IMR-90 (cell line): ENCODE measurements at regions not wholly inside any gene's neighbourhood (a gene's known extent, or its start where the extent isn't known, plus 50 kb on each side); places are given as distances from the start of the nearest gene placed in this dataset.

Experiments used
- ATAC-seq: fragments of 200-7000 bp; cut with Tn5 transposase; 2 replicates; pipeline ENCODE4 v1.9.1; 2020; ENCODE audit warnings: low read depth, mild to moderate bottlenecking, moderate library complexity
- BruUV-seq: library from RNA; stranded (reverse); fragments of 400-500 nt; replicated peaks from 2 replicates; lab custom pipeline; 2021; lab: Mats Ljungman, UMichigan
- CTCF ChIA-PET: fragments of 300-600 bp; formaldehyde crosslinking; extraction: SDS; loops from one replicate; lab custom pipeline; 2021; ENCODE audit warnings: antibody characterized with exemption; lab: Yijun Ruan, JAX
- POLR2A ChIA-PET: fragments of 300-600 bp; sonication (Branson Sonifier 250); formaldehyde crosslinking; loops from one replicate; lab custom pipeline; 2022; ENCODE audit warnings: antibody characterized with exemption; ENCODE audit not compliant: unreplicated experiment; lab: Charles Lee
- DNase-seq: peaks from one replicate; pipeline ENCODE4 v3.0.0; 2013
- H2AFZ ChIP-seq: replicated peaks from 2 replicates; pipeline ENCODE3; 2013; ENCODE audit warnings: low read length, mild to moderate bottlenecking; ENCODE audit not compliant: poor library complexity
- H2AK5ac ChIP-seq: 2 replicates; pipeline ENCODE4 v1.6.1; 2013; ENCODE audit warnings: low read depth, low read length, inconsistent platforms
- H2AK9ac ChIP-seq: replicated peaks from 2 replicates; pipeline ENCODE3; 2013; ENCODE audit warnings: mild to moderate bottlenecking, low read depth, low read length, moderate library complexity; ENCODE audit not compliant: poor library complexity
- H2BK120ac ChIP-seq: 2 replicates; pipeline ENCODE4 v1.6.1; 2013; ENCODE audit warnings: low read depth, low read length, inconsistent platforms
- H2BK15ac ChIP-seq: 3 replicates; pipeline ENCODE4 v1.6.1; 2013; ENCODE audit warnings: low read depth, low read length, inconsistent platforms
- H2BK20ac ChIP-seq: 2 replicates; pipeline ENCODE4 v1.6.1; 2013; ENCODE audit warnings: low read depth, mild to moderate bottlenecking, inconsistent platforms, low read length, moderate library complexity
- H2BK5ac ChIP-seq: 2 replicates; pipeline ENCODE4 v1.6.1; 2013; ENCODE audit warnings: mild to moderate bottlenecking, low read depth, low read length, inconsistent platforms; ENCODE audit not compliant: poor library complexity, severe bottlenecking
- H3K14ac ChIP-seq: replicated peaks from 2 replicates; pipeline ENCODE4 v1.6.1; 2013; ENCODE audit warnings: low read depth, low read length, inconsistent platforms
- H3K18ac ChIP-seq: 2 replicates; pipeline ENCODE4 v1.6.1; 2013; ENCODE audit warnings: low read depth, low read length, control low read depth
- H3K23ac ChIP-seq: 2 replicates; pipeline ENCODE4 v1.6.1; 2013; ENCODE audit warnings: low read depth, low read length, inconsistent platforms
- H3K27ac ChIP-seq: 2 replicates; pipeline ENCODE4 v1.5.1; 2013; ENCODE audit warnings: mild to moderate bottlenecking, control low read depth, low read length; ENCODE audit not compliant: insufficient read depth
- H3K27me3 ChIP-seq: 2 replicates; pipeline ENCODE4 v1.6.1; 2013; ENCODE audit warnings: low read length; ENCODE audit not compliant: control insufficient read depth, insufficient read depth
- H3K36me3 ChIP-seq: 2 replicates; pipeline ENCODE4 v1.6.1; 2013; ENCODE audit warnings: low read length, mixed read lengths; ENCODE audit not compliant: control insufficient read depth, insufficient read depth
- H3K4ac ChIP-seq: 2 replicates; pipeline ENCODE4 v1.6.1; 2013; ENCODE audit warnings: low read depth, low read length, inconsistent platforms
- H3K4me1 ChIP-seq: 2 replicates; pipeline ENCODE4 v1.6.1; 2013; ENCODE audit warnings: low read length, mixed read lengths; ENCODE audit not compliant: control insufficient read depth, insufficient read depth
- H3K4me2 ChIP-seq: 2 replicates; pipeline ENCODE4 v1.6.1; 2013; ENCODE audit warnings: low read depth, mild to moderate bottlenecking, control low read depth, low read length, moderate library complexity
- H3K4me3 ChIP-seq: 2 replicates; pipeline ENCODE4 v1.5.1; 2013; ENCODE audit warnings: low read depth, mild to moderate bottlenecking, control low read depth, low read length, moderate library complexity; ENCODE audit not compliant: insufficient read depth
- H3K56ac ChIP-seq: 2 replicates; pipeline ENCODE4 v1.6.1; 2013; ENCODE audit warnings: low read length, inconsistent platforms; ENCODE audit not compliant: insufficient read depth; ENCODE audit errors: extremely low read depth
- H3K79me1 ChIP-seq, 2 experiments: 2 replicates each; pipeline ENCODE4 v1.6.1; 2013; ENCODE audit warnings: low read length in 2 of 2, inconsistent platforms in 1 of 2, low read depth in 1 of 2
- H3K9ac ChIP-seq: 2 replicates; pipeline ENCODE4 v1.6.1; 2013; ENCODE audit warnings: low read depth, low read length, control low read depth
- H3K9me1 ChIP-seq: 2 replicates; pipeline ENCODE4 v1.6.1; 2013; ENCODE audit warnings: low read length, inconsistent platforms; ENCODE audit not compliant: insufficient read depth
- H3K9me3 ChIP-seq: 2 replicates; pipeline ENCODE4 v1.6.1; 2013; ENCODE audit warnings: low read length; ENCODE audit not compliant: control insufficient read depth, insufficient read depth
- H4K20me1 ChIP-seq: 2 replicates; pipeline ENCODE4 v1.6.1; 2013; ENCODE audit warnings: low read length, inconsistent platforms; ENCODE audit not compliant: insufficient read depth
- H4K5ac ChIP-seq: 2 replicates; pipeline ENCODE4 v1.6.1; 2013; ENCODE audit warnings: mild to moderate bottlenecking, low read depth, low read length, control low read depth
- H4K8ac ChIP-seq, 2 experiments: 2 replicates each; pipeline ENCODE4 v1.6.1; 2013; ENCODE audit warnings: low read depth in 2 of 2, low read length in 2 of 2, control low read depth in 1 of 2, inconsistent platforms in 1 of 2
- H4K91ac ChIP-seq: 2 replicates; pipeline ENCODE4 v1.6.1; 2013; ENCODE audit warnings: low read depth, low read length, inconsistent platforms; ENCODE audit not compliant: insufficient read depth
- BHLHE40 ChIP-seq: fragments of 150-350 bp; IDR thresholded peaks from 2 replicates; pipeline ENCODE4 v1.6.1; 2016; ENCODE audit warnings: mild to moderate bottlenecking, low read depth, low read length
- CEBPB ChIP-seq: IDR thresholded peaks from 2 replicates; pipeline ENCODE4 v1.6.1; 2012; ENCODE audit warnings: low read depth, low read length, improper control_type of control experiment
- CTCF ChIP-seq: conservative IDR thresholded peaks from 2 replicates; pipeline ENCODE4 v1.5.1; 2012; ENCODE audit warnings: mild to moderate bottlenecking, low read depth, low read length, improper control_type of control experiment
- ELK1 ChIP-seq: fragments of 150-350 bp; IDR thresholded peaks from 2 replicates; pipeline ENCODE4 v1.6.1; 2016; ENCODE audit warnings: low read depth, mild to moderate bottlenecking, low read length, moderate library complexity, borderline replicate concordance
- FOS ChIP-seq: fragments of 150-350 bp; IDR thresholded peaks from 2 replicates; pipeline ENCODE4 v1.6.1; 2016; ENCODE audit warnings: low read depth, low read length
- MAFK ChIP-seq: IDR thresholded peaks from 2 replicates; pipeline ENCODE4 v1.6.1; 2012; ENCODE audit warnings: low read depth, low read length, improper control_type of control experiment
- MAZ ChIP-seq: IDR thresholded peaks from 2 replicates; pipeline ENCODE4 v1.6.1; 2012; ENCODE audit warnings: low read depth, mild to moderate bottlenecking, low read length, improper control_type of control experiment, moderate library complexity, borderline replicate concordance
- MXI1 ChIP-seq: IDR thresholded peaks from 2 replicates; pipeline ENCODE4 v1.6.1; 2012; ENCODE audit warnings: low read depth, mild to moderate bottlenecking, low read length, moderate library complexity, borderline replicate concordance
- NFE2L2 ChIP-seq: fragments of 150-350 bp; IDR thresholded peaks from 2 replicates; pipeline ENCODE4 v1.6.1; 2016; ENCODE audit warnings: low read depth, mild to moderate bottlenecking, low read length
- POLR2A ChIP-seq: IDR thresholded peaks from 2 replicates; pipeline ENCODE4 v1.6.1; 2012; ENCODE audit warnings: mild to moderate bottlenecking, low read depth, low read length
- RAD21 ChIP-seq: IDR thresholded peaks from 2 replicates; pipeline ENCODE4 v1.6.1; 2012; ENCODE audit warnings: low read length, improper control_type of control experiment
- RCOR1 ChIP-seq: IDR thresholded peaks from 2 replicates; pipeline ENCODE4 v1.6.1; 2012; ENCODE audit warnings: mild to moderate bottlenecking, low read length, improper control_type of control experiment; ENCODE audit not compliant: insufficient replicate concordance
- RFX5 ChIP-seq: IDR thresholded peaks from 2 replicates; pipeline ENCODE4 v1.8.0; 2012; ENCODE audit warnings: low read depth, mild to moderate bottlenecking, low read length, moderate library complexity
- USF2 ChIP-seq: fragments of 150-350 bp; IDR thresholded peaks from 2 replicates; pipeline ENCODE4 v1.6.1; 2017; ENCODE audit warnings: mild to moderate bottlenecking, antibody characterized with exemption, low read length, low read depth
- WGBS, 2 experiments: methylation state at CpG; one replicate each; pipeline versions ENCODE4 v1.1.5 to v1.1.7; 2013; ENCODE audit warnings: missing lambda C conversion rate in 2 of 2; ENCODE audit not compliant: insufficient read length in 1 of 2; ENCODE audit errors: extremely low coverage in 2 of 2; 5-methylcytosine and 5-hydroxymethylcytosine counted together
- dilution Hi-C: fragments of 300-500 bp; cut with HindIII; formaldehyde crosslinking; loops from one replicate; pipeline ENCODE4 v1.14.3; 2018; ENCODE audit warnings: low sequenced_read_pairs; ENCODE audit not compliant: unreplicated experiment
- in situ Hi-C: fragments of 300-500 bp; cut with MboI; formaldehyde crosslinking; loops from 3 replicates; pipeline ENCODE4 v1.14.3; 2019; ENCODE audit warnings: low sequenced_read_pairs, inconsistent platforms, mixed read lengths
- intact Hi-C: fragments of 100-400 bp; cut with micrococcal nuclease; formaldehyde crosslinking; loops from 2 replicates; pipeline ENCODE4 v1.10.0; 2022

- no peaks in the 10 kb centered on the region for H3K9me3 ChIP-seq
- no peak overlapping the region for H3K56ac ChIP-seq
- H3K4ac ChIP-seq: no peak overlapping the region
- no TSS peak for BruUV-seq
- no peak overlapping the region for H4K91ac ChIP-seq
- no peak overlapping the region for H2AK9ac ChIP-seq
- no peak overlapping the region for H2BK120ac ChIP-seq
- no peak overlapping the region for H2AK5ac ChIP-seq
- H3K18ac ChIP-seq: no peak overlapping the region
- H2BK5ac ChIP-seq: no peak overlapping the region
- intact Hi-C loops: loop anchor here (5.0 kb wide), 1 partner anchor 162 kb away; no protein-coding TSS in a partner anchor
- ATAC-seq (no peak), DNase-seq (no peak)
- H2BK20ac ChIP-seq: no peak overlapping the region
- H3K9ac ChIP-seq: no peak overlapping the region
- no peak overlapping the region for H3K14ac ChIP-seq
- no peak overlapping the region for H3K4me2 ChIP-seq
- no peaks in the 10 kb centered on the region for H4K20me1 ChIP-seq
- H4K8ac ChIP-seq: no peak overlapping the region
- no peaks in the 10 kb centered on the region for H3K36me3 ChIP-seq
- no CpG with 5 or more reads among the region's 1 CpG for WGBS, 2 experiments
- POLR2A ChIA-PET: no interaction called here
- H3K27ac ChIP-seq: no peak overlapping the region
- peaks cover 2% of the 10 kb centered on the region; the same call in 1 of the 2 replicates for H3K27me3 ChIP-seq
- in situ Hi-C loops: loop anchor here (5.0 to 10.0 kb wide), 2 partner anchors 175 to 257 kb away; no protein-coding TSS in a partner anchor
- CTCF ChIA-PET: no interaction called here
- no peak overlapping the region for H3K4me3 ChIP-seq
- no peaks in the 10 kb centered on the region for H3K4me1 ChIP-seq
- H2AFZ ChIP-seq: no peak overlapping the region
- H3K79me1 ChIP-seq: no peaks in the 10 kb centered on the region
- H2BK15ac ChIP-seq: no peak overlapping the region
- no peaks in the 10 kb centered on the region for H3K9me1 ChIP-seq
- TF ChIP-seq CTCF (no peak), RFX5 (no peak), RAD21 (no peak), POLR2A (no peak), CEBPB (no peak), RCOR1 (no peak), MAFK (no peak), MXI1 (no peak), BHLHE40 (no peak), ELK1 (no peak), FOS (no peak), MAZ (no peak), USF2 (no peak), NFE2L2 (no peak)
- dilution Hi-C loops: no loop called here
- H4K5ac ChIP-seq: no peak overlapping the region
- no peak overlapping the region for H3K23ac ChIP-seq
Observed at GRCh38 chr4:121479808-121480207, 99.0 kb upstream of the QRFPR start.
